ENCODE measurements at regions not wholly inside any gene's neighbourhood (a gene's known extent, or its start where the extent isn't known, plus 50 kb on each side); places are given as distances from the start of the nearest gene placed in this dataset.
"Not testable (repeated sequence)": the region's sequence is repeated elsewhere in the genome, so short reads cannot be mapped to it uniquely, and the experiment has no call there.

- DNase-seq (ENCODE audit: low spot score): no peak
These were observed 121.6 kb downstream of the CASP12 start for GRCh38 chr11:104776501-104777170.

GRCh38 chr11:104774578-104774977 lies 123.7 kb downstream of the CASP12 start:
- no peak for DNase-seq (ENCODE audit: low spot score)

GRCh38 chr11:104772806-104773241 lies 125.4 kb downstream of the CASP12 start:
- DNase-seq (ENCODE audit: low spot score): peak; percentile 37

GRCh38 chr11:104771763-104772162 lies 126.5 kb downstream of the CASP12 start:
- no peak for DNase-seq (ENCODE audit: low spot score)

GRCh38 chr11:104771046-104771445 lies 127.2 kb downstream of the CASP12 start:
- DNase-seq (ENCODE audit: low spot score): not testable (repeated sequence)

GRCh38 chr11:104765401-104766095 lies 132.7 kb downstream of the CASP12 start:
- DNase-seq (ENCODE audit: low spot score): no peak

GRCh38 chr11:104764710-104765045 lies 133.6 kb downstream of the CASP12 start:
- no peak for DNase-seq (ENCODE audit: low spot score)

- DNase-seq (ENCODE audit: low spot score): no peak
These were observed 134.1 kb downstream of the CASP12 start for GRCh38 chr11:104763930-104764709.

- no peak for DNase-seq (ENCODE audit: low spot score)
These were observed 136.7 kb downstream of the CASP12 start for GRCh38 chr11:104761511-104761910.

- no peak for DNase-seq (ENCODE audit: low spot score)
These were observed 138.8 kb downstream of the CASP12 start for GRCh38 chr11:104759464-104759863.

GRCh38 chr11:104738918-104739317 lies 159.3 kb downstream of the CASP12 start:
- no peak for DNase-seq (ENCODE audit: low spot score)

- no peak for DNase-seq (ENCODE audit: low spot score)
These were observed 160.1 kb downstream of the CASP12 start for GRCh38 chr11:104738208-104738607.

GRCh38 chr11:104736502-104736901 lies 161.8 kb downstream of the CASP12 start:
- no peak for DNase-seq (ENCODE audit: low spot score)

GRCh38 chr11:104734998-104735397 lies 163.3 kb downstream of the CASP12 start:
- no peak for DNase-seq (ENCODE audit: low spot score)

GRCh38 chr11:104731890-104732289 lies 166.4 kb downstream of the CASP12 start:
- no peak for DNase-seq (ENCODE audit: low spot score)

- DNase-seq (ENCODE audit: low spot score): no peak
These were observed 169.3 kb downstream of the CASP12 start for GRCh38 chr11:104728927-104729326.

- DNase-seq (ENCODE audit: low spot score): no peak
These were observed 170.5 kb downstream of the CASP12 start for GRCh38 chr11:104727768-104728167.

GRCh38 chr11:104727095-104727494 lies 171.2 kb downstream of the CASP12 start:
- no peak for DNase-seq (ENCODE audit: low spot score)

GRCh38 chr11:104725796-104726408 lies 172.4 kb downstream of the CASP12 start:
- DNase-seq (ENCODE audit: low spot score): no peak

- DNase-seq (ENCODE audit: low spot score): no peak
These were observed 184.9 kb downstream of the CASP12 start for GRCh38 chr11:104713401-104713800.

- DNase-seq (ENCODE audit: low spot score): peak; percentile 91
These were observed 192.6 kb downstream of the CASP12 start for GRCh38 chr11:104705490-104706190.

GRCh38 chr11:104704888-104705287 lies 193.4 kb downstream of the CASP12 start:
- no peak for DNase-seq (ENCODE audit: low spot score)

Measured in CD4-positive, alpha-beta T cell treated with Interleukin-6 at 100 ng/mL for 8 hours (primary cell).